Muscle layer of colon (tissue), 2 donors: ENCODE measurements at regions not wholly inside any gene's neighbourhood (a gene's known extent, or its start where the extent isn't known, plus 50 kb on each side); places are given as distances from the start of the nearest gene placed in this dataset.

ENCODE experiments used
- H3K27ac ChIP-seq: one replicate; pipeline ENCODE4 v1.7.0; 2013; ENCODE audit warnings: low read depth, mild to moderate bottlenecking, low read length, moderate library complexity
- H3K27me3 ChIP-seq, 2 donors: one replicate each; pipeline ENCODE4 v1.7.0; 2013; ENCODE audit warnings: low read length in 2 of 2, mild to moderate bottlenecking in 2 of 2; ENCODE audit not compliant: insufficient read depth in 2 of 2, control insufficient read depth in 1 of 2
- H3K36me3 ChIP-seq: one replicate; pipeline ENCODE4 v1.7.0; 2013; ENCODE audit warnings: mild to moderate bottlenecking, low read length; ENCODE audit not compliant: insufficient read depth
- H3K4me1 ChIP-seq: one replicate; pipeline ENCODE4 v1.7.0; 2013; ENCODE audit warnings: mild to moderate bottlenecking, low read length; ENCODE audit not compliant: insufficient read depth
- H3K4me3 ChIP-seq, 2 donors: one replicate each; pipeline ENCODE4 v1.7.0; 2013; ENCODE audit warnings: low read length in 2 of 2, low read depth in 1 of 2, mild to moderate bottlenecking in 1 of 2, moderate library complexity in 1 of 2
- H3K9ac ChIP-seq: one replicate; pipeline ENCODE4 v1.7.0; 2013; ENCODE audit warnings: low read length
- H3K9me3 ChIP-seq: one replicate; pipeline ENCODE4 v1.7.0; 2013; ENCODE audit warnings: mild to moderate bottlenecking, low read length
- donor health status: abdominal sarcoma.
- donor health status: Adenocarcinoma of cecum.

- no peak overlapping the region for H3K9ac ChIP-seq
- H3K9me3 ChIP-seq, result no peaks in the 10 kb centered on the region
- no peaks in the 10 kb centered on the region for H3K36me3 ChIP-seq
- H3K27ac ChIP-seq, result no peak overlapping the region
- H3K4me1 ChIP-seq, result no peaks in the 10 kb centered on the region
- H3K27me3 ChIP-seq, result no peaks in the 10 kb centered on the region
- no peak overlapping the region for H3K4me3 ChIP-seq
Measured at GRCh38 chr6:90739802-90740201, 152.9 kb upstream of the MAP3K7 start.

DNA sequence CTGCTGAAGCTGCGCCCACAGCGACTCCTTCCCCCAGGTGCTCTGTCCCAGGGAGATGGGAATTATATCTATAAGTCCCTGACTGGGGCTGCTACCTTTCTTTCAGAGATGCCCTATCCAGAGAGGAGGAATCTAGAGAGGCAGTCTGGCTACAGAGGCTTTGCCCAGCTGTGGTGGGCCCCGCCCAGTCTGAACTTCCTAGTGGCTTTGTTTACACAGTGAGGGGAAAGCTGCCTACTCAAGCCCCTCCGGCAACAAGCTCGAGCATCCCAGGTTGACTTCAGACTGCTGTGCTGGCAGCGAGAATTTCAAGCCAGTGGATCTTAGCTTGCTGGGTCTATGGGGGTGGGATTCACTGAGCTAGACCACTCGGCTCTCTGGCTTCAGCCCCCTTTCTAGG is 152.5 kb upstream of the MAP3K7 start:
- no peaks in the 10 kb centered on the region for H3K4me1 ChIP-seq
- H3K36me3 ChIP-seq, result no peaks in the 10 kb centered on the region
- no peak overlapping the region for H3K27ac ChIP-seq
- H3K9ac ChIP-seq, result no peak overlapping the region
- H3K4me3 ChIP-seq, result no peak overlapping the region
- H3K9me3 ChIP-seq, result no peaks in the 10 kb centered on the region
- H3K27me3 ChIP-seq, result no peaks in the 10 kb centered on the region

DNA sequence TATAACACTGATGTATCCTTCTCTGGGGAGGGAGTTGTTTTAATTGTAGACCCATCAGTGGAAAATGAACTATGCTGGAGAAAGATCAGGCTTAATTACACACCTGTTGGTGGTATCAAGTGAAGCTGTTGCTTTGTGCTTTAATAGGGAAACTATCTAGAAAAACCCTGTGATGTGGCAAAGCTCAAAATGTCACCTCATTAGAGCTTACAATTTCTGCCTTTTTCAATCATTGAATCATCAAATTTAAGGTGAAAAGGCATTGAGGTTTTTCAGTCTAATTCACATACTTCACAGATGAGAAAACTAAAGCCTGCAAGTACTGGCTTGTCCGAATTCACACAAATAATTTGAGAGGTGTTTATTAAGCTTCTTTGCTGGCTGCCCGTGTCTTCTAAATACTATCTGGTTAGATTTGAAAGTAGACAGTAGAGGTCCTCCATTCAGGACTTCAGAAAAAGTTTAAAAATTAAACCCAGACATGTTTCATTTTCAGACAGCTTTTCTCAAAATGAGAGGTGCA is 143.3 kb upstream of the MAP3K7 start:
- Histone ChIP-seq H3K9me3 (no peaks in the 10 kb centered on the region), H3K27me3 (no peaks in the 10 kb centered on the region), H3K4me1 (no peaks in the 10 kb centered on the region), H3K27ac (no peak overlapping the region), H3K9ac (no peak overlapping the region), H3K36me3 (no peaks in the 10 kb centered on the region), H3K4me3 (no peak overlapping the region)

GRCh38 chr6:90729057-90729456 is 142.2 kb upstream of the MAP3K7 start:
- no peak overlapping the region for H3K9ac ChIP-seq
- H3K9me3 ChIP-seq, result no peaks in the 10 kb centered on the region
- H3K4me1 ChIP-seq, result no peaks in the 10 kb centered on the region
- H3K27ac ChIP-seq, result no peak overlapping the region
- no peak overlapping the region for H3K4me3 ChIP-seq
- H3K27me3 ChIP-seq, result no peaks in the 10 kb centered on the region
- H3K36me3 ChIP-seq, result no peaks in the 10 kb centered on the region

GRCh38 chr6:90722648-90723047 is 135.8 kb upstream of the MAP3K7 start:
- H3K27ac ChIP-seq, result no peak overlapping the region
- H3K9ac ChIP-seq, result no peak overlapping the region
- H3K36me3 ChIP-seq, result no peaks in the 10 kb centered on the region
- H3K4me3 ChIP-seq, result no peak overlapping the region
- H3K4me1 ChIP-seq, result no peaks in the 10 kb centered on the region
- no peaks in the 10 kb centered on the region for H3K27me3 ChIP-seq
- H3K9me3 ChIP-seq, result no peaks in the 10 kb centered on the region

- H3K27me3 ChIP-seq, result no peaks in the 10 kb centered on the region
- no peak overlapping the region for H3K4me3 ChIP-seq
Measured at GRCh38 chr6:90720404-90720803, 133.5 kb upstream of the MAP3K7 start.

GRCh38 chr6:90719321-90720195 is 132.7 kb upstream of the MAP3K7 start:
- H3K4me1 ChIP-seq, result no peaks in the 10 kb centered on the region
- H3K27me3 ChIP-seq, result no peaks in the 10 kb centered on the region
- no peak overlapping the region for H3K9ac ChIP-seq
- H3K27ac ChIP-seq, result no peak overlapping the region
- H3K9me3 ChIP-seq, result no peaks in the 10 kb centered on the region
- no peaks in the 10 kb centered on the region for H3K36me3 ChIP-seq
- no peak overlapping the region for H3K4me3 ChIP-seq

More at GRCh38 chr6:90720404-90720803, 133.5 kb upstream of the MAP3K7 start:
- Histone ChIP-seq H3K27ac (no peak overlapping the region), H3K36me3 (no peaks in the 10 kb centered on the region), H3K9me3 (no peaks in the 10 kb centered on the region), H3K4me1 (no peaks in the 10 kb centered on the region), H3K9ac (no peak overlapping the region)

GRCh38 chr6:90716376-90716775 is 129.5 kb upstream of the MAP3K7 start:
- Histone ChIP-seq H3K27ac (no peak overlapping the region), H3K4me1 (no peaks in the 10 kb centered on the region), H3K9ac (no peak overlapping the region), H3K27me3 (no peaks in the 10 kb centered on the region), H3K4me3 (no peak overlapping the region), H3K36me3 (no peaks in the 10 kb centered on the region), H3K9me3 (no peaks in the 10 kb centered on the region)

DNA sequence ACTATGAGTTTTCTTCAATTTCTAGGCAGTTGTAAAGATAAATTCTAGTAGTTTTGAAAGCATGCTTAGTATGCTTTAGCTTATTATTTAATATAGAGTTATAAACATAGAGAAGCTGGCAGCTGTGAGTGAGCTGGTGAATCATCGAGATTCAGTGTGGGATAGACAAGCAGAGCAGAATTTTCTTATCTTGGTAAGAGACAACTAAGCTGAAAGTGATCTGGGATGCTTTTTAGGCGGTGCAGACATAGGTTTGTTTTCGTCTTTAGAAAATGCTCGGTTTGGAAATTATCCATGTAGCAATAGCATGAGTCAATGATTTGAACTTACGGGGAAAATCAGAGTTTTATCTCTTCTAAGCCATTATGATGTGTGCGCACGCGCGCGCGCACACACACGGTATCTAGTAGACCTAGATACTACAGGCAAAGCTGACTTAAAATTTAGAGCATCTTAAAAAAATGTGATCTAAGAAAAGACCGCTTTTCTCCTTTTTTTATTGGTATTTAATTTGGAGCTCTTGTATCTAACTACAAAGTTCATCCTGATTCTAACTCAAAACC is 128.3 kb upstream of the MAP3K7 start:
- no peaks in the 10 kb centered on the region for H3K4me1 ChIP-seq
- H3K27ac ChIP-seq, result no peak overlapping the region
- no peaks in the 10 kb centered on the region for H3K9me3 ChIP-seq
- H3K36me3 ChIP-seq, result no peaks in the 10 kb centered on the region
- no peak overlapping the region for H3K4me3 ChIP-seq
- H3K9ac ChIP-seq, result no peak overlapping the region
- H3K27me3 ChIP-seq, result no peaks in the 10 kb centered on the region

GRCh38 chr6:90714319-90714718 is 127.4 kb upstream of the MAP3K7 start:
- Histone ChIP-seq H3K4me1 (peaks cover 6% of the 10 kb centered on the region), H3K9me3 (no peaks in the 10 kb centered on the region), H3K27ac (no peak overlapping the region), H3K4me3 (no peak overlapping the region), H3K36me3 (no peaks in the 10 kb centered on the region), H3K9ac (no peak overlapping the region), H3K27me3 (no peaks in the 10 kb centered on the region)

DNA sequence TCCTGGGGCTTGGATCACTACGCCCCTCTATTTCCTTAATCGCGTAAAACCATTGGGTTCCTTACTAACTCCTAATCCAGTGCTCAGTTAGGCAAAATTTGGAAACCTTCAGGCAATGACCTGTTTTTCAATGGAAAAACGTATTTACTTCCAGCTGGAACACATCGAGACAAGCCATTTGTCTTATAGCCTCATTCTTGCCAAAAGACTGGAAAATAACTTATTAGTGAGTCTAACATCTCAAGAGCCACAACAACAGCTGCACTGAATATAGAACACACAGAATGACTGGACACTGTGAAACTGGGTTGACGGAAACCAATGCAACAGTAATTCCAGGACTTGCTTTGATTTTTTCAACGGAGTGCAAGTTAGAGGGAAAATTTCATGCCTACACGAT is 125.2 kb upstream of the MAP3K7 start:
- H3K4me3 ChIP-seq, result no peak overlapping the region
- H3K27me3 ChIP-seq, result no peaks in the 10 kb centered on the region
- H3K9ac ChIP-seq, result no peak overlapping the region
- no peak overlapping the region for H3K27ac ChIP-seq
- no peaks in the 10 kb centered on the region for H3K36me3 ChIP-seq
- no peaks in the 10 kb centered on the region for H3K9me3 ChIP-seq
- H3K4me1 ChIP-seq, result peaks cover 11% of the 10 kb centered on the region
